ENCODE measurements at regions not wholly inside any gene's neighbourhood (a gene's known extent, or its start where the extent isn't known, plus 50 kb on each side); places are given as distances from the start of the nearest gene placed in this dataset.

DNA sequence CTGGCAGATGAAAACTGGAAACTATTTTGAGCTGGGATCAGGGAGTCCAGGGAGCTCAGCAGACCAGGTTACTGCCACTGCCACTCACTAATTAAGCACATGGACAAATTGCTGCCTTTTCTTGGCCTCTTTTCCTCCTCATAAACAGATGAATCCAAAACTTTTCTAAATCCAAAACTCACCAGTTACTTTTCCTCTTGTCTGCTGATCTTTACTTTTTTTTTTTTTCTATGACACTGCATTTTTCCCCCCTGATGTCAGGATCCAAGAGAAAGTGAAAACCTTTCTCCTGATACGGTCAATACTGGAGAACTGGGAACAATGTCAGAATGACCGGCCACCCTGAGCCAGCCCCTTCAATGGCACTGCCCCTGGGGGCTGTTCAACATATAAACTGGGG, 405.8 kb downstream of the DUSP10 start:
- Histone ChIP-seq H3K4me3 (ENCODE audit: low read depth, low read length) (no peak overlapping the region), H3K36me3 (no peaks in the 10 kb centered on the region), H3K9me3 (no peaks in the 10 kb centered on the region), H3K4me1 (peaks cover 9% of the 10 kb centered on the region; the same call in 1 of the 2 replicates), H3K27me3 (no peaks in the 10 kb centered on the region)
- TF ChIP-seq, protein P1, sequence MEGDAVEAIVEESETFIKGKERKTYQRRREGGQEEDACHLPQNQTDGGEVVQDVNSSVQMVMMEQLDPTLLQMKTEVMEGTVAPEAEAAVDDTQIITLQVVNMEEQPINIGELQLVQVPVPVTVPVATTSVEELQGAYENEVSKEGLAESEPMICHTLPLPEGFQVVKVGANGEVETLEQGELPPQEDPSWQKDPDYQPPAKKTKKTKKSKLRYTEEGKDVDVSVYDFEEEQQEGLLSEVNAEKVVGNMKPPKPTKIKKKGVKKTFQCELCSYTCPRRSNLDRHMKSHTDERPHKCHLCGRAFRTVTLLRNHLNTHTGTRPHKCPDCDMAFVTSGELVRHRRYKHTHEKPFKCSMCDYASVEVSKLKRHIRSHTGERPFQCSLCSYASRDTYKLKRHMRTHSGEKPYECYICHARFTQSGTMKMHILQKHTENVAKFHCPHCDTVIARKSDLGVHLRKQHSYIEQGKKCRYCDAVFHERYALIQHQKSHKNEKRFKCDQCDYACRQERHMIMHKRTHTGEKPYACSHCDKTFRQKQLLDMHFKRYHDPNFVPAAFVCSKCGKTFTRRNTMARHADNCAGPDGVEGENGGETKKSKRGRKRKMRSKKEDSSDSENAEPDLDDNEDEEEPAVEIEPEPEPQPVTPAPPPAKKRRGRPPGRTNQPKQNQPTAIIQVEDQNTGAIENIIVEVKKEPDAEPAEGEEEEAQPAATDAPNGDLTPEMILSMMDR (IDR thresholded peaks at IDR 0.05; ENCODE audit: low read depth, low read length), result no peak
- no peak for DNase-seq

- TF ChIP-seq, protein P1 (IDR thresholded peaks at IDR 0.05; ENCODE audit: low read depth, low read length), result no peak
- no peak overlapping the region for H3K4me3 ChIP-seq (ENCODE audit: low read depth, low read length)
These were observed 404.8 kb downstream of the DUSP10 start for GRCh38 chr1:221337106-221337505.

GRCh38 chr1:221343136-221343535, 398.8 kb downstream of the DUSP10 start:
- H3K36me3 ChIP-seq, result no peaks in the 10 kb centered on the region
- no peaks in the 10 kb centered on the region for H3K4me1 ChIP-seq
- H3K9me3 ChIP-seq, result no peaks in the 10 kb centered on the region
- H3K4me3 ChIP-seq (ENCODE audit: low read depth, low read length), result no peak overlapping the region
- no peak for DNase-seq
- TF ChIP-seq, protein P1 (IDR thresholded peaks at IDR 0.05; ENCODE audit: low read depth, low read length), result no peak
- peaks cover 2% of the 10 kb centered on the region; the same call in 1 of the 2 replicates for H3K27me3 ChIP-seq

More at GRCh38 chr1:221337106-221337505, 404.8 kb downstream of the DUSP10 start:
- H3K36me3 ChIP-seq, result no peaks in the 10 kb centered on the region
- DNase-seq, result no peak
- H3K4me1 ChIP-seq, result peaks cover 9% of the 10 kb centered on the region; the same call in 1 of the 2 replicates
- H3K9me3 ChIP-seq, result no peaks in the 10 kb centered on the region
- H3K27me3 ChIP-seq, result no peaks in the 10 kb centered on the region

DNA sequence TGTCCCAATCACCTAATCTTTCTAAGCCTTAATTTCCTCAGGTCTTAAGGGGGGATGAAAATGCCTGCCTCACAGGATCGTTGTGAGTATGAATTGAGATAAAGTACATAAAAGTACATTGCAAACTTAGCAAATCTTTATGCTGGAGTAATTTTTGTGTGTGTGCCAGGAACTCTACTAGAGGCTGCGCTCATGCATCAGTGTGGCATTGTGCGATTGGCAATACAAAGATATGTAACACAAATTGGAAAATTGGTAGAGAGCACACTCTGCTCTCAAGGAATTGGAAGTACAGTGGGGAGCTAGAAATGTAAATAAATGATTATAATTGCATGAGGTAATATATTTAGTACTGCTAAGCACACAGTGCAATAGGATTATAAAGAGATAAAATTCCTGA, 398.3 kb downstream of the DUSP10 start:
- no peak for DNase-seq
- Histone ChIP-seq H3K4me3 (ENCODE audit: low read depth, low read length) (no peak overlapping the region), H3K27me3 (peaks cover 2% of the 10 kb centered on the region; the same call in 1 of the 2 replicates), H3K36me3 (no peaks in the 10 kb centered on the region), H3K4me1 (no peaks in the 10 kb centered on the region), H3K9me3 (no peaks in the 10 kb centered on the region)
- TF ChIP-seq, protein P1 (IDR thresholded peaks at IDR 0.05; ENCODE audit: low read depth, low read length), result no peak

GRCh38 chr1:221344693-221345092, 397.2 kb downstream of the DUSP10 start:
- no peaks in the 10 kb centered on the region for H3K36me3 ChIP-seq
- peaks cover 2% of the 10 kb centered on the region; the same call in 1 of the 2 replicates for H3K27me3 ChIP-seq
- no peak for DNase-seq
- TF ChIP-seq, protein P1 (IDR thresholded peaks at IDR 0.05; ENCODE audit: low read depth, low read length), result no peak
- no peak overlapping the region for H3K4me3 ChIP-seq (ENCODE audit: low read depth, low read length)
- H3K9me3 ChIP-seq, result no peaks in the 10 kb centered on the region
- H3K4me1 ChIP-seq, result no peaks in the 10 kb centered on the region

DNA sequence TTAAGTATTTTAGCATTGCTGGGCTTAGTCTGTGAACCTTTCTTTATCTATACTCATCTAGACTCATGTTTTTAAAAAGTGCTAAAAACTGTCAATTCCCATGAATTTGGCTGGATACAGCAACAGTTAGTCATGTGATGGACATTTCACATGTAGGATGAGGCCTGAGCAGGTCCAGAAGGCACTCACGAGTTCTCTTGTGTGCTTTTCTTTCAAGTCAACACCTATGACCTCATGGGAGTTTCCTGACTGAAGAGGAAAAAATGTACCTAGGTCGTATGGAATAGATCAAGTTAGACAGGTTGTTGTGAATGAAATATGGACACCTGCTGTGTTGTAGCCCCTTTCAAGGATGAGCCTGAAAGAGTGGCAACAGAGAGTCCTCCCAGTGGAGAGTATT, 394.2 kb downstream of the DUSP10 start:
- DNase-seq, result no peak
- TF ChIP-seq, protein P1 (IDR thresholded peaks at IDR 0.05; ENCODE audit: low read depth, low read length), result no peak
- H3K4me3 ChIP-seq (ENCODE audit: low read depth, low read length), result no peak overlapping the region
- no peaks in the 10 kb centered on the region for H3K4me1 ChIP-seq
- H3K9me3 ChIP-seq, result no peaks in the 10 kb centered on the region
- no peaks in the 10 kb centered on the region for H3K36me3 ChIP-seq
- H3K27me3 ChIP-seq, result peaks cover under 1% of the 10 kb centered on the region; the same call in 1 of the 2 replicates
